ENCODE measurements at regions not wholly inside any gene's neighbourhood (a gene's known extent, or its start where the extent isn't known, plus 50 kb on each side); places are given as distances from the start of the nearest gene placed in this dataset.

GRCh38 chr7:65471587-65471986 is 97.9 kb downstream of the ZNF92 start:
- Histone ChIP-seq H3K4me2 (no peak overlapping the region), H3F3A (replicated peaks; ENCODE audit: insufficient read depth) (no peaks in the 10 kb centered on the region), H3K79me2 (ENCODE audit: insufficient read depth) (no peaks in the 10 kb centered on the region), H3K27ac (ENCODE audit: low read depth in 2 of 2, low read length in 1 of 2) (no peak overlapping the region), H3K9ac (no peak overlapping the region), H3K4me1 (ENCODE audit: control insufficient read depth in 1 of 2, insufficient read depth in 2 of 2, low read depth in 1 of 2, low read length in 1 of 2) (no peaks in the 10 kb centered on the region), H3K9me2 (no peaks in the 10 kb centered on the region), H2AFZ (ENCODE audit: low read depth) (no peak overlapping the region), H3K27me3 (ENCODE audit: insufficient read depth) (peaks cover 27% of the 10 kb centered on the region; the same call in 1 of the 2 replicates), H3K36me3 (replicated peaks in 1 of 2; ENCODE audit: control insufficient read depth in 1 of 2, insufficient read depth in 2 of 2, low read length in 1 of 2) (no peaks in the 10 kb centered on the region), H4K20me1 (ENCODE audit: insufficient read depth) (no peaks in the 10 kb centered on the region), H3K9me3 (no peaks in the 10 kb centered on the region), H3K4me3 (ENCODE audit: low read depth in 2 of 2, low read length in 1 of 2) (no peak overlapping the region)
- CTCF ChIA-PET: interaction anchor here (0.8 kb wide), 1 partner anchor 540 kb away, joined by 3 read pairs; no protein-coding TSS in a partner anchor
- POLR2A ChIA-PET: no interaction called here
- no peak for DNase-seq
- 14% methylated on average over 4 of the region's 4 CpGs for WGBS (ENCODE audit: low lambda C conversion rate)
- TF ChIP-seq JUND (IDR thresholded peaks at IDR 0.05) (no peak), YY1 (IDR thresholded peaks at IDR 0.05; ENCODE audit: low read depth) (no peak), TCF12 (IDR thresholded peaks at IDR 0.05) (no peak), REST (IDR thresholded peaks at IDR 0.05; ENCODE audit: low read depth, low read length) (no peak), SMC3 (IDR thresholded peaks at IDR 0.05; ENCODE audit: low read depth, low read length) (no peak), RXRA (IDR thresholded peaks at IDR 0.05; ENCODE audit: borderline replicate concordance, low read depth) (no peak), FOXM1 (IDR thresholded peaks at IDR 0.05; ENCODE audit: low read depth) (no peak)
- TF ChIP-seq, protein P1, sequence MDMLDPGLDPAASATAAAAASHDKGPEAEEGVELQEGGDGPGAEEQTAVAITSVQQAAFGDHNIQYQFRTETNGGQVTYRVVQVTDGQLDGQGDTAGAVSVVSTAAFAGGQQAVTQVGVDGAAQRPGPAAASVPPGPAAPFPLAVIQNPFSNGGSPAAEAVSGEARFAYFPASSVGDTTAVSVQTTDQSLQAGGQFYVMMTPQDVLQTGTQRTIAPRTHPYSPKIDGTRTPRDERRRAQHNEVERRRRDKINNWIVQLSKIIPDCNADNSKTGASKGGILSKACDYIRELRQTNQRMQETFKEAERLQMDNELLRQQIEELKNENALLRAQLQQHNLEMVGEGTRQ (IDR thresholded peaks at IDR 0.05; ENCODE audit: borderline replicate concordance, low read depth, low read length): no peak

DNA sequence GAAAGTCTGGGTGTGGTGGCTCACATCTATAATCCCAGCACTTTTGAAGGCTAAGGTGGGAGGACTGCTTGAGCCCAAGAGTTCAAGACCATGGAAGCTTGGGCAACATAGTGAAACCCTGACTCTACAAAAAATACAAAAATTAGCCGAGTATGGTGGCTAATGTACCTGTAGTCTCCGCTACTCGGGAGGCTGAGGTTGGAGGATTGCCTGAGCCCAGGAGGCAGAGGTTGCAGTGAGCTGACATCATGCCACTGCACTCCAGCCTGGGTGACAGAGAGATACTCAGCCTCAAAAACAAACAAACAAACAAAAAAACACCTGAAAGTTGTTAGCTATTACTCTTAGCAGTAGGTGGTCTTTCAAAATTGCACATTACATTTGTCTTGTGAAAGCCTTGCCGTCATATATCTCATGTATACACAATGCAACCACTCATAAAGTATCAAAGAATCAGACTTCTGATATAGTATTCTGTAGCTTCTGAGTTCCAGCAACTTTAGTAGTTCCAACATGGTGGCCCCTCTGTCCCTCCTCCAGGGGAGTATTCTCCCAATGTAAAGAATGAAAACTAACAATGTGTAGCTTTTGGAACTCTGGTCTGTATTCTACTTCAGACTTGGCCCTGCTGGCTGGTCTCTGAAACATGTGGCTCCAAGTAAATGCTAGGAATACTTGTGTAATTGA is 101.5 kb downstream of the ZNF92 start:
- H3K4me1 ChIP-seq (ENCODE audit: control insufficient read depth in 1 of 2, insufficient read depth in 2 of 2, low read depth in 1 of 2, low read length in 1 of 2): no peaks in the 10 kb centered on the region
- H3K79me2 ChIP-seq (ENCODE audit: insufficient read depth): no peaks in the 10 kb centered on the region
- no peak for TF ChIP-seq RCOR1 (IDR thresholded peaks at IDR 0.05; ENCODE audit: low read length)
- TF ChIP-seq SMC3 (IDR thresholded peaks at IDR 0.05; ENCODE audit: low read depth, low read length): no peak
- TF ChIP-seq NRF1 (IDR thresholded peaks at IDR 0.05; ENCODE audit: low read depth, low read length): no peak
- TF ChIP-seq, protein P1 (IDR thresholded peaks at IDR 0.05; ENCODE audit: borderline replicate concordance, low read depth, low read length): no peak
- TF ChIP-seq GABPA (IDR thresholded peaks at IDR 0.05; ENCODE audit: low read depth): no peak
- TF ChIP-seq, protein P2, sequence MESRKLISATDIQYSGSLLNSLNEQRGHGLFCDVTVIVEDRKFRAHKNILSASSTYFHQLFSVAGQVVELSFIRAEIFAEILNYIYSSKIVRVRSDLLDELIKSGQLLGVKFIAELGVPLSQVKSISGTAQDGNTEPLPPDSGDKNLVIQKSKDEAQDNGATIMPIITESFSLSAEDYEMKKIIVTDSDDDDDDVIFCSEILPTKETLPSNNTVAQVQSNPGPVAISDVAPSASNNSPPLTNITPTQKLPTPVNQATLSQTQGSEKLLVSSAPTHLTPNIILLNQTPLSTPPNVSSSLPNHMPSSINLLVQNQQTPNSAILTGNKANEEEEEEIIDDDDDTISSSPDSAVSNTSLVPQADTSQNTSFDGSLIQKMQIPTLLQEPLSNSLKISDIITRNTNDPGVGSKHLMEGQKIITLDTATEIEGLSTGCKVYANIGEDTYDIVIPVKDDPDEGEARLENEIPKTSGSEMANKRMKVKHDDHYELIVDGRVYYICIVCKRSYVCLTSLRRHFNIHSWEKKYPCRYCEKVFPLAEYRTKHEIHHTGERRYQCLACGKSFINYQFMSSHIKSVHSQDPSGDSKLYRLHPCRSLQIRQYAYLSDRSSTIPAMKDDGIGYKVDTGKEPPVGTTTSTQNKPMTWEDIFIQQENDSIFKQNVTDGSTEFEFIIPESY (IDR thresholded peaks at IDR 0.05; ENCODE audit: borderline replicate concordance, low read depth): no peak
- no peak for TF ChIP-seq MEF2A (IDR thresholded peaks at IDR 0.05; ENCODE audit: borderline replicate concordance, low read depth)
- no peak for TF ChIP-seq GATA2 (CRISPR knock-in tag; IDR thresholded peaks at IDR 0.05)
- TF ChIP-seq JUND (IDR thresholded peaks at IDR 0.05): no peak
- TF ChIP-seq, protein P3, sequence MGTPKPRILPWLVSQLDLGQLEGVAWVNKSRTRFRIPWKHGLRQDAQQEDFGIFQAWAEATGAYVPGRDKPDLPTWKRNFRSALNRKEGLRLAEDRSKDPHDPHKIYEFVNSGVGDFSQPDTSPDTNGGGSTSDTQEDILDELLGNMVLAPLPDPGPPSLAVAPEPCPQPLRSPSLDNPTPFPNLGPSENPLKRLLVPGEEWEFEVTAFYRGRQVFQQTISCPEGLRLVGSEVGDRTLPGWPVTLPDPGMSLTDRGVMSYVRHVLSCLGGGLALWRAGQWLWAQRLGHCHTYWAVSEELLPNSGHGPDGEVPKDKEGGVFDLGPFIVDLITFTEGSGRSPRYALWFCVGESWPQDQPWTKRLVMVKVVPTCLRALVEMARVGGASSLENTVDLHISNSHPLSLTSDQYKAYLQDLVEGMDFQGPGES (IDR thresholded peaks at IDR 0.05; ENCODE audit: low read depth, low read length): no peak
- TF ChIP-seq FOXM1 (IDR thresholded peaks at IDR 0.05; ENCODE audit: low read depth): no peak
- TF ChIP-seq, protein P4, sequence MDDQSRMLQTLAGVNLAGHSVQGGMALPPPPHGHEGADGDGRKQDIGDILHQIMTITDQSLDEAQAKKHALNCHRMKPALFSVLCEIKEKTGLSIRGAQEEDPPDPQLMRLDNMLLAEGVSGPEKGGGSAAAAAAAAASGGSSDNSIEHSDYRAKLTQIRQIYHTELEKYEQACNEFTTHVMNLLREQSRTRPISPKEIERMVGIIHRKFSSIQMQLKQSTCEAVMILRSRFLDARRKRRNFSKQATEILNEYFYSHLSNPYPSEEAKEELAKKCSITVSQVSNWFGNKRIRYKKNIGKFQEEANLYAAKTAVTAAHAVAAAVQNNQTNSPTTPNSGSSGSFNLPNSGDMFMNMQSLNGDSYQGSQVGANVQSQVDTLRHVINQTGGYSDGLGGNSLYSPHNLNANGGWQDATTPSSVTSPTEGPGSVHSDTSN (IDR thresholded peaks at IDR 0.05): no peak
- TF ChIP-seq RXRA (IDR thresholded peaks at IDR 0.05; ENCODE audit: borderline replicate concordance, low read depth): no peak
- 7% methylated on average over 4 of the region's 4 CpGs for WGBS (ENCODE audit: low lambda C conversion rate)
- no peaks in the 10 kb centered on the region for H4K20me1 ChIP-seq (ENCODE audit: insufficient read depth)
- H3K27me3 ChIP-seq (ENCODE audit: insufficient read depth): peaks cover 18% of the 10 kb centered on the region; the same call in 1 of the 2 replicates
- no peak overlapping the region for H3K27ac ChIP-seq (ENCODE audit: low read depth in 2 of 2, low read length in 1 of 2)
- H3F3A ChIP-seq (replicated peaks; ENCODE audit: insufficient read depth): no peaks in the 10 kb centered on the region
- H3K9ac ChIP-seq: no peak overlapping the region
- H3K9me2 ChIP-seq: no peaks in the 10 kb centered on the region
- no peak overlapping the region for H3K4me2 ChIP-seq
- H2AFZ ChIP-seq (ENCODE audit: low read depth): no peak overlapping the region
- DNase-seq: no peak
- ChIA-PET POLR2A (no interaction called here), CTCF (no interaction called here)
- no peaks in the 10 kb centered on the region for H3K36me3 ChIP-seq (replicated peaks in 1 of 2; ENCODE audit: control insufficient read depth in 1 of 2, insufficient read depth in 2 of 2, low read length in 1 of 2)
- H3K4me3 ChIP-seq (ENCODE audit: low read depth in 2 of 2, low read length in 1 of 2): no peak overlapping the region
- H3K9me3 ChIP-seq: no peaks in the 10 kb centered on the region

All from SK-N-SH (cell line).